ENCODE measurements at regions not wholly inside any gene's neighbourhood (a gene's known extent, or its start where the extent isn't known, plus 50 kb on each side); places are given as distances from the start of the nearest gene placed in this dataset.

DNA sequence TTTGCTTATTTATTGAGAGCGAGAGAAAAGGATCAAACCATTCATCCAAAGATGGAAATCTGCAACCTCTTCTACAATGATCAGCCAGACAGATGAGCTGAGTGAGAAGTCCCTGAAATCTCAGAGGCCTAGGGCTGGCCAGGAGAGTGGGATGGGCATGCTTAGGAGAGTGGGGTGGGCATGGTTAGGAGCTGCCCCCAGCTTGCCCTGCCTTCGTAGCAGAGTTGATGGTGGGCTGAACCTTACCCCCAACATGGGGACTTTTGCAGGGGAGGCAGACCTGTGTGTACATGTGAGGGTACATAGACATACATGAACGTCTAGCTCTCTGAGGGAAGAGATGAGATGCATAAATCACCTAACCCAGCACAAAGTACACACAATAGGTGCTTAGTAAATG, 95.7 kb upstream of the ESRRB start:
- TF ChIP-seq, protein P1, sequence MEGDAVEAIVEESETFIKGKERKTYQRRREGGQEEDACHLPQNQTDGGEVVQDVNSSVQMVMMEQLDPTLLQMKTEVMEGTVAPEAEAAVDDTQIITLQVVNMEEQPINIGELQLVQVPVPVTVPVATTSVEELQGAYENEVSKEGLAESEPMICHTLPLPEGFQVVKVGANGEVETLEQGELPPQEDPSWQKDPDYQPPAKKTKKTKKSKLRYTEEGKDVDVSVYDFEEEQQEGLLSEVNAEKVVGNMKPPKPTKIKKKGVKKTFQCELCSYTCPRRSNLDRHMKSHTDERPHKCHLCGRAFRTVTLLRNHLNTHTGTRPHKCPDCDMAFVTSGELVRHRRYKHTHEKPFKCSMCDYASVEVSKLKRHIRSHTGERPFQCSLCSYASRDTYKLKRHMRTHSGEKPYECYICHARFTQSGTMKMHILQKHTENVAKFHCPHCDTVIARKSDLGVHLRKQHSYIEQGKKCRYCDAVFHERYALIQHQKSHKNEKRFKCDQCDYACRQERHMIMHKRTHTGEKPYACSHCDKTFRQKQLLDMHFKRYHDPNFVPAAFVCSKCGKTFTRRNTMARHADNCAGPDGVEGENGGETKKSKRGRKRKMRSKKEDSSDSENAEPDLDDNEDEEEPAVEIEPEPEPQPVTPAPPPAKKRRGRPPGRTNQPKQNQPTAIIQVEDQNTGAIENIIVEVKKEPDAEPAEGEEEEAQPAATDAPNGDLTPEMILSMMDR (IDR thresholded peaks at IDR 0.05), result no peak
- ATAC-seq, result no peak
- Histone ChIP-seq H3K27me3 (no peaks in the 10 kb centered on the region), H3K9me3 (no peaks in the 10 kb centered on the region), H3K4me3 (no peak overlapping the region), H3K4me1 (no peaks in the 10 kb centered on the region), H3K36me3 (no peaks in the 10 kb centered on the region), H3K27ac (no peak overlapping the region)
- DNase-seq, result no peak
- intact Hi-C loops (cut with DNase I), result no loop called here

DNA sequence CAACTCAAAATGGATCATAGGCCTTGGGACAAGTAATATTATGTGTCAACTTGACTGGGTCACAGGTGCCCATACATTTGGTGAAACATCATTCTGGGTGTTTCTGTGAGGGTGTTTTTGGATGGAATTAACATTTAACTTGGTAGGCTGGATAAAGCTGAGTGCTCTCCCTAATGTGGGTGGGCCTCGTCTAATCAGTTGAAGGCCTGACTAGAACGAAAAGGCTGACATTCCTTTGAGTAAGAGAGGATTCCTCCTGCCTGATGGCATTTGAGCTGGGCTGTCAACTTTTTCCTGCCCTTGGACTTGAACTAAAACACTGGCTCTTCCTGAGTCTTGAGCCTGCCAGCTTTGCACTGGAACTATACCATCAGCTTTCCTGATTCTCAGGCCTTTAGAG, 93.4 kb upstream of the ESRRB start:
- H3K27me3 ChIP-seq, result no peaks in the 10 kb centered on the region
- no peak for DNase-seq
- TF ChIP-seq, protein P1 (IDR thresholded peaks at IDR 0.05), result no peak
- no peaks in the 10 kb centered on the region for H3K4me1 ChIP-seq
- H3K4me3 ChIP-seq, result no peak overlapping the region
- H3K27ac ChIP-seq, result no peak overlapping the region
- H3K9me3 ChIP-seq, result no peaks in the 10 kb centered on the region
- intact Hi-C loops (cut with DNase I), result no loop called here
- H3K36me3 ChIP-seq, result no peaks in the 10 kb centered on the region
- no peak for ATAC-seq

DNA sequence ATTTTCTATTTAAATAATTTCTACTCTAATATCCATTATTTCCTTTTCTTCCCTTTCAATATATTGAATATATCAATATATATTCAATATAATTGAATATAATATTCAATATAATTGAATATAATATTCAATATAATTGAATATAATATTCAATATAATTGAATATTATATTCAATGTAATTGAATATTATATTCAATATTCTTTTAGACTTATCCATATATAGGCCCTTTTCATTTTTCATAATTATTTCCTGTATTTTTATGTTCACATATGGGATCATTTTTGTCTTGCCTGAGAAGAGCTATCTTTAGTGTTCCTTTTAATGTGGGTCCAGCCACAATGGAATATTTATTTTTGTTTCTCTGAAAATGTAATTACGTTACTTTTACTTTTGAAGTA, 88.9 kb upstream of the ESRRB start:
- ATAC-seq (no peak), DNase-seq (no peak)
- intact Hi-C loops (cut with DNase I), result no loop called here
- Histone ChIP-seq H3K27me3 (no peaks in the 10 kb centered on the region), H3K36me3 (no peaks in the 10 kb centered on the region), H3K27ac (no peak overlapping the region), H3K4me1 (no peaks in the 10 kb centered on the region), H3K4me3 (no peak overlapping the region), H3K9me3 (no peaks in the 10 kb centered on the region)
- TF ChIP-seq, protein P1 (IDR thresholded peaks at IDR 0.05), result no peak

DNA sequence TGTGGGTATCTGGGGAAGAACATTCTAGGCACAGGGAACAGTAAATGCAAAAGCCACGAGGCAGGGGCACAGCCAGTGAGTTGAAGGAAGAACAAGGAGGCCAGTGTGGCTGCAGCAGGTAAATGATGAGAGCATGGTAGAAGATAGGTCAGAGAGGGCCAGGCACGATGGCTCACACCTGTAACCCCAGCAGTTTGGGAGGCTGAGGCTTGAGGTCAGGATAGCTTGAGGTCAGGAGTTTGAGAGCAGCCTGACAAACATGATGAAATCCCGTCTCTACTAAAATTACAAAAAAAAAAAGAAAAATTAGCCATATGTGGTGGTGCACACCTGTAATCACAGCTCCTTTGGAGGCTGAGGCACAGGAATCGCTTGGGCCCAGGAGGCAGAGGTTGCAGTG, 86.7 kb upstream of the ESRRB start:
- Histone ChIP-seq H3K4me3 (no peak overlapping the region), H3K9me3 (no peaks in the 10 kb centered on the region), H3K27ac (no peak overlapping the region), H3K4me1 (no peaks in the 10 kb centered on the region), H3K36me3 (no peaks in the 10 kb centered on the region), H3K27me3 (no peaks in the 10 kb centered on the region)
- TF ChIP-seq, protein P1 (IDR thresholded peaks at IDR 0.05), result no peak
- intact Hi-C loops (cut with DNase I), result no loop called here
- DNase-seq (no peak), ATAC-seq (no peak)

DNA sequence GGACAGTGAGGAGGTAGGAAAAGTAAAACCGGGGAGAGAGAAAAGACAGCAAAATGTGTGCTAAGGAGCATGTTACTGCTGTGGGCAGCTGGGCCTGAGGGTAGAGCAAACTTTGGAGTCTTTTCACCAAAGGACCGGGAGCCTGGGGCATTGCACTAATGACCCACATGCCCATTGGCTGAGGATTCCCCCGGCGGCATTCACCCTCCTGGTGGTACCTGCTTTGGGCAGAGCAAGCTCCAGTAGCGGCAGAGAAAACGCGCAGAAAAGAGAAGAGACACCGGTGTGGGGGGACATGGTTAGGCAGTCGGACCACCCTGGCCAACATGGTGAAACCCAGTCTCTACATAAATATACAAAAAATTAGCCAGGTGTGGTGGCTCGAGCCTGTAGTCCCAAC, 83.4 kb upstream of the ESRRB start:
- intact Hi-C loops (cut with DNase I), result no loop called here
- no peak for DNase-seq

More for the DNA sequence above, 83.4 kb upstream of the ESRRB start:
- H3K27me3 ChIP-seq, result peaks cover 0 to 3% of the 10 kb centered on the region in 2 donors
- ATAC-seq, result no peak
- no peak overlapping the region for H3K27ac ChIP-seq
- H3K36me3 ChIP-seq, result no peaks in the 10 kb centered on the region
- no peaks in the 10 kb centered on the region for H3K4me1 ChIP-seq
- TF ChIP-seq, protein P1 (IDR thresholded peaks at IDR 0.05), result no peak
- no peaks in the 10 kb centered on the region for H3K9me3 ChIP-seq
- H3K4me3 ChIP-seq, result no peak overlapping the region

Measured in left lung (tissue), 4 donors.